ENCODE measurements at regions not wholly inside any gene's neighbourhood (a gene's known extent, or its start where the extent isn't known, plus 50 kb on each side); places are given as distances from the start of the nearest gene placed in this dataset.

DNA sequence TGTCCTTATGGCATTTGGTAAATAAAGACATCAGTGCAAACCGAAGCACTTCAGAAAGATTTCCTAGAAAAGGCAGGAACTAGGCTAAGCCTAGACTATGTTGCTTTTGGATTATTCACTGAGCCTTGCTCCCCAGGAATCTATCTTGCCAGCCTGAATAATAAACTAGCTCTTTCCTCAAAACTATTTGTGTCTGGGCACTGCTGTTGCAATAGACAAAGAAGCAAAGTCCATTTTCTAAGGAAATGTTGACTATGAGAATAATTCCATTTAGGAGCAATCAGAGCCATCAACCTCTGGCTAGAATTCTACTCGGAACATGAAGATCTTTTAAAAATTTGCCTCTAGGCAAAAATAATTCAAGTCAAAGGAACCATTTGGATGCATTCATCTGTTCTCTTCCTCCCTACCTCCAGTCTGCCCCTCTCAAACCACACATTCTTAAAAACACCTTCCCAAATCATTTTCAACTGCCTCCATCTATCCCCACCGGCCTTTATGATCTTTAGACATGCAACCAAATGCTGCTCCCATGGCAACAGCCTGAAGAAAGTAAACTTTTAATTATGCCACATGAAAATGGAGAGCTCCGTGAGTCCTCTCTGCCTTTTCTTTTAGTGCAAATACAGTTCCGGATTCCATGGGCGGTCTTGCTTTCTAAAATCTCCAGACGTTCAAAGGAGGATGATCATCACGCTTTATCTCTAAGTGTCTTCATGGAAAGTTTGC, 61.5 kb upstream of the FZD10 start:
- peak; percentile 26 for ATAC-seq
- DNase-seq (ENCODE audit: low spot score), result no peak

DNA sequence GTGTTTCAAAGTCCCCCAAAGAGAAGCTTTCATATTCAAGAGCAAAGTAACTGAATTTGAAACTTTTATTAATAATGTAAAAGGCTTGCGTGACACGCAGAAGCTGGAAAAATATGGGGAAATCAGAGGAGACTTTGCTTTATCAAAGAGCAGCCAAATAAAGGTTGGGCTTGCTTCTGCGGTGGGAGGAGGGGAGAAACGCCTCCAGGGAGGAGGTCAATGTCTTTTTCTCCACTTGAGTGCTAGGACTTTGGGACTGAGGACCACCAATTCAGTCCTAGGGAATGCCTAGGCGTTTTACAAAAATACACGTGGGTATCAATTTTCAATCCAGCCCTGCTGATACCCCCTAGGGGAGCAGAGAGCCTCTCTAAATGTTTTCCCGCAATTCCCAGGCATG, 60.9 kb upstream of the FZD10 start:
- DNase-seq (ENCODE audit: low spot score) (no peak), ATAC-seq (no peak)

GRCh38 chr12:130102266-130102665, 60.0 kb upstream of the FZD10 start:
- no peak for ATAC-seq

DNA sequence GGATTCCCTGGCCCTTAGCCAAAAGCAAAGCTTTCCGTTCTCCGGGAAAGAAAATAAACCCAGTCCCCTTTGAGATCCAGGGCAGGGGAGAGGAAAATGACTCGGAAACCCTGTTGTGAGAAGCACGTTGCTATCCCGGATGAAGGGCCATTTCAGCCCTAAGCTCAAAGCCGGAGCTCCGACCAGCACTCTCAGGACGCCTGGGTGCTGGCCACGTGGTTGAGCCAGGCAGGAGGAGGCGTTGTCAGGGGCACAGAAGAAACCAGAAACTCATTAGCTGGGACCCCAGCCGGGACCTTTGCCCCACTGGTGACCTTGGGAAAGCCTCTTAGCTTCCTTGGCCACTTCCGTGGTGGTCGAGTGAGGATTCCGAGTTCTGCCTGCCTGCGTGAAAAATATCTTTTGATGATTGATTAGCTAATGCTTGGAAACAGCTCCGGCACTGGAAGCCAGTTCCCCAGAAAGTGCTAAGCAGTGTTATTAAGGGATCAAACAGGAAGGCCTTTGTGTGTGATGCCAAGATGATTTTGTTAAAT, 57.6 kb upstream of the FZD10 start:
- DNase-seq (ENCODE audit: low spot score) (no peak), ATAC-seq (peak; percentile 22)

More at GRCh38 chr12:130102266-130102665, 60.0 kb upstream of the FZD10 start:
- no peak for DNase-seq (ENCODE audit: low spot score)

DNA sequence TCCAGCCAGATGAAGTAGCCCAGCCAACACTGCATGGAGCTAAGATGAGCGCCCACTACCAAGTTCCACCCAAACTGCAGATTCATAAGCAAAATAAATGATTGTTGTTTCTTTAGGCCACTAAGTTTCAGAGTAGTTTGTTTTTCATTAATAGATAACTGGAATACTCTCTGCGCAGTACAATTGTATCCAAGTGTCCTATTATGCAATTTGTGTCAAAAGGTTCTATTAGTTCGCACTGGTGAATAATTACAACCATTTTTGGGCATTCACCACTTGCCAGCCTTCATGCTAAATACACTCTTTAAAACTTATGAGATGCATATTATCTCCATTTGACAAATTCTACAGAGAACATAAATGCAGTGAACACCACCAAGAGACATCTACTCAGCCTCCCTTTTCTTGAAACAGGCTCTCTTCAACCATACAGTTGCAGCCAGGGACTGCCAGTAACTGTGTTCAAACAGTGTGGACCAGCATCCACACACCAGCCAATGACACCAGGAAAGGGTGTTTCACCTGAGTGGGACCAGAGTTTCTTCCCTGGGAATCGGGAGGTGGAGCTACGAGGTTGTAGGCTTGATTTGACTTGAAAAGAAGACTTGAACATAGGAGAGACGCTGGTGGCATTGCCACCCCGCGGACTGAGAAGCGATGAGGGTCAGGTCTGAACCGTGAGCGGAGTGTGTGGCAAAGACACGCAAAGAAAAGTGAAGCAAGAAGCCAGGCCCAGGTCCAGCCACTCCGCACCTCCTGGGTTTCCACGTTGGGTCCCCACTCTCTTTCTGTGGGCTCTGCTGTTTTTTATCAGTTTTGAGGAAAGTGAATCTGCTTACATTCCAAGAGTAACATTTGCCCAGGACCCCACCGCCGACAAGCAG, 53.0 kb upstream of the FZD10 start:
- ATAC-seq (peak; percentile 82), DNase-seq (ENCODE audit: low spot score) (no peak)

DNA sequence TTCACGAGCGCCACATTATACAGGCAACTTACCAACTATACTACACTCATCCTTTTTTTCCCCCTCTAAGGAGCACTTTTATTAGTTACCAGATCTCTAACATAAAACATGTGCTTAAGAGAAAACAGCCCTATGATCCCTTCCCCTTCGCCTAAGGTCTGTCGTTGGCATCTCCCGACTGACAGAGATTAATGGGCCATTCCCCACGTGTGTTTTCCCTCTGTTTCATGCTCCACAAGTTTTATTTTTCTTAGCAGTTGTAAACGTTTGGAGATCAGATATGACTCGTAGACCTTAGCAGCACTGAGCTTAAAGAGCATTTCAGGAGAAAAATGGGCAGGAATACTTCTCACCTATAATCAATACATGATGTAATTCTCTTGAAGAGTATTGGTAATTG, 51.4 kb upstream of the FZD10 start:
- ATAC-seq, result no peak
- DNase-seq (ENCODE audit: low spot score), result no peak

- DNase-seq (ENCODE audit: low spot score) (no peak), ATAC-seq (no peak)
Measured at GRCh38 chr12:130111965-130112496, 50.2 kb upstream of the FZD10 start.

All from left lobe of liver (tissue), 2 donors.